ENCODE measurements at regions not wholly inside any gene's neighbourhood (a gene's known extent, or its start where the extent isn't known, plus 50 kb on each side); places are given as distances from the start of the nearest gene placed in this dataset.

DNA sequence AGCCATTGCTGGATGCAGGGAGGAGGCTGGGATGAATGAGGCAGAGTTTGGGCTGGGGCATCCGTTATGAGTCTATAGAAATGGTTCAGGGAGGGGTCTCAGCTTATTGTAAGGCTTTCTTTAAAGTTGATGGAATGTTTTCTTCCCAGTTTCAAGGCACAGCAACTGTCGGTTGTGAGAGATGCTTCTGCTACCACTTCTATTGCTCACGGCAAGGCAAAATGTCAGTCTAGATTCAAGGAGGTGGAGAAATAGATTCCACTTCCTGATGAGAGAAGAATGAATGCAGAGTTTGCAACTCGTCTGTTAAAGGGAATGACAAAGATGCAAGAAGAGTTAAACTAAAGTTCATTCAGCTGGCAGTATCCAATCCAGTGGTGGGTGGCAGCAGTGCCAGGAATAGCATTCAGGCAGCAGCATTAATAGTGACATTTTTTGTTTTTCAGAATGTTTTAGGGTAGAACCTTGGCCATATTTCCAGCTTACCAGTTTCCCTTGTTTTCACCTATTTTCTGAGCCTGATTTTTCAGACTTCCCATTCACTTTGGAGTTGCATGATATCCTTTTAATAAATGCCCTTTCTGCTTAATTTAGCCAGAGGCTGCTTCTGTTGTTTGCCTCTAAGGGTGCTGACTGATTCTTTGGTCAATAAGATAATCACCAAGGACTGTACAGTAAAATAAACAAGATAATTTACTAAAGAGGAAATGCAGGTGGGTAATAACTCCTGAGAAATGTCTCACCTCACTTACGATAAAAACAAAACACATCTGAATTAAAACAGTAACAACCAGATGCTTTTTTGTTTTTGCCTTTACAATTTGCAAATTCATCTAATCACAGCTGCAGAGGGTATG lies 138.4 kb downstream of the RPIA start:
- POLR2A ChIA-PET = no interaction called here
- H3K27me3 Mint-ChIP-seq (ENCODE audit: low read depth) = no peaks in the 10 kb centered on the region; the same call in 1 of the 2 replicates

More for the DNA sequence above, 138.4 kb downstream of the RPIA start:
- no peak for ATAC-seq
- TF ChIP-seq, protein P1, sequence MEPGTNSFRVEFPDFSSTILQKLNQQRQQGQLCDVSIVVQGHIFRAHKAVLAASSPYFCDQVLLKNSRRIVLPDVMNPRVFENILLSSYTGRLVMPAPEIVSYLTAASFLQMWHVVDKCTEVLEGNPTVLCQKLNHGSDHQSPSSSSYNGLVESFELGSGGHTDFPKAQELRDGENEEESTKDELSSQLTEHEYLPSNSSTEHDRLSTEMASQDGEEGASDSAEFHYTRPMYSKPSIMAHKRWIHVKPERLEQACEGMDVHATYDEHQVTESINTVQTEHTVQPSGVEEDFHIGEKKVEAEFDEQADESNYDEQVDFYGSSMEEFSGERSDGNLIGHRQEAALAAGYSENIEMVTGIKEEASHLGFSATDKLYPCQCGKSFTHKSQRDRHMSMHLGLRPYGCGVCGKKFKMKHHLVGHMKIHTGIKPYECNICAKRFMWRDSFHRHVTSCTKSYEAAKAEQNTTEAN (CRISPR knock-in tag; IDR thresholded peaks at IDR 0.05) = no peak
- TF ChIP-seq SMAD4 (CRISPR knock-in tag; IDR thresholded peaks at IDR 0.05) = no peak
- no peak for TF ChIP-seq ETV6 (CRISPR knock-in tag; IDR thresholded peaks at IDR 0.05)
- TF ChIP-seq, protein P2, sequence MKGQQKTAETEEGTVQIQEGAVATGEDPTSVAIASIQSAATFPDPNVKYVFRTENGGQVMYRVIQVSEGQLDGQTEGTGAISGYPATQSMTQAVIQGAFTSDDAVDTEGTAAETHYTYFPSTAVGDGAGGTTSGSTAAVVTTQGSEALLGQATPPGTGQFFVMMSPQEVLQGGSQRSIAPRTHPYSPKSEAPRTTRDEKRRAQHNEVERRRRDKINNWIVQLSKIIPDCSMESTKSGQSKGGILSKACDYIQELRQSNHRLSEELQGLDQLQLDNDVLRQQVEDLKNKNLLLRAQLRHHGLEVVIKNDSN (CRISPR knock-in tag; IDR thresholded peaks at IDR 0.05) = no peak
- TF ChIP-seq, protein P3, sequence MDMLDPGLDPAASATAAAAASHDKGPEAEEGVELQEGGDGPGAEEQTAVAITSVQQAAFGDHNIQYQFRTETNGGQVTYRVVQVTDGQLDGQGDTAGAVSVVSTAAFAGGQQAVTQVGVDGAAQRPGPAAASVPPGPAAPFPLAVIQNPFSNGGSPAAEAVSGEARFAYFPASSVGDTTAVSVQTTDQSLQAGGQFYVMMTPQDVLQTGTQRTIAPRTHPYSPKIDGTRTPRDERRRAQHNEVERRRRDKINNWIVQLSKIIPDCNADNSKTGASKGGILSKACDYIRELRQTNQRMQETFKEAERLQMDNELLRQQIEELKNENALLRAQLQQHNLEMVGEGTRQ (CRISPR knock-in tag; IDR thresholded peaks at IDR 0.05) = no peak
- TF ChIP-seq ZNF423 (CRISPR knock-in tag; IDR thresholded peaks at IDR 0.05) = no peak
- TF ChIP-seq, protein P4, sequence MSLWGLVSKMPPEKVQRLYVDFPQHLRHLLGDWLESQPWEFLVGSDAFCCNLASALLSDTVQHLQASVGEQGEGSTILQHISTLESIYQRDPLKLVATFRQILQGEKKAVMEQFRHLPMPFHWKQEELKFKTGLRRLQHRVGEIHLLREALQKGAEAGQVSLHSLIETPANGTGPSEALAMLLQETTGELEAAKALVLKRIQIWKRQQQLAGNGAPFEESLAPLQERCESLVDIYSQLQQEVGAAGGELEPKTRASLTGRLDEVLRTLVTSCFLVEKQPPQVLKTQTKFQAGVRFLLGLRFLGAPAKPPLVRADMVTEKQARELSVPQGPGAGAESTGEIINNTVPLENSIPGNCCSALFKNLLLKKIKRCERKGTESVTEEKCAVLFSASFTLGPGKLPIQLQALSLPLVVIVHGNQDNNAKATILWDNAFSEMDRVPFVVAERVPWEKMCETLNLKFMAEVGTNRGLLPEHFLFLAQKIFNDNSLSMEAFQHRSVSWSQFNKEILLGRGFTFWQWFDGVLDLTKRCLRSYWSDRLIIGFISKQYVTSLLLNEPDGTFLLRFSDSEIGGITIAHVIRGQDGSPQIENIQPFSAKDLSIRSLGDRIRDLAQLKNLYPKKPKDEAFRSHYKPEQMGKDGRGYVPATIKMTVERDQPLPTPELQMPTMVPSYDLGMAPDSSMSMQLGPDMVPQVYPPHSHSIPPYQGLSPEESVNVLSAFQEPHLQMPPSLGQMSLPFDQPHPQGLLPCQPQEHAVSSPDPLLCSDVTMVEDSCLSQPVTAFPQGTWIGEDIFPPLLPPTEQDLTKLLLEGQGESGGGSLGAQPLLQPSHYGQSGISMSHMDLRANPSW (CRISPR knock-in tag; conservative IDR thresholded peaks at IDR 0.05; ENCODE audit: low read depth) = no peak
- no peak for TF ChIP-seq GTF2I (CRISPR knock-in tag; conservative IDR thresholded peaks at IDR 0.05)
- TF ChIP-seq ZBTB21 (CRISPR knock-in tag; IDR thresholded peaks at IDR 0.05; ENCODE audit: borderline replicate concordance) = no peak
- no peak for TF ChIP-seq NFATC4 (CRISPR knock-in tag; IDR thresholded peaks at IDR 0.05)
- TF ChIP-seq, protein P5, sequence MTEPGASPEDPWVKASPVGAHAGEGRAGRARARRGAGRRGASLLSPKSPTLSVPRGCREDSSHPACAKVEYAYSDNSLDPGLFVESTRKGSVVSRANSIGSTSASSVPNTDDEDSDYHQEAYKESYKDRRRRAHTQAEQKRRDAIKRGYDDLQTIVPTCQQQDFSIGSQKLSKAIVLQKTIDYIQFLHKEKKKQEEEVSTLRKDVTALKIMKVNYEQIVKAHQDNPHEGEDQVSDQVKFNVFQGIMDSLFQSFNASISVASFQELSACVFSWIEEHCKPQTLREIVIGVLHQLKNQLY (CRISPR knock-in tag; IDR thresholded peaks at IDR 0.05) = no peak
- TF ChIP-seq CREM (CRISPR knock-in tag; IDR thresholded peaks at IDR 0.05) = no peak
- TF ChIP-seq, protein P6, sequence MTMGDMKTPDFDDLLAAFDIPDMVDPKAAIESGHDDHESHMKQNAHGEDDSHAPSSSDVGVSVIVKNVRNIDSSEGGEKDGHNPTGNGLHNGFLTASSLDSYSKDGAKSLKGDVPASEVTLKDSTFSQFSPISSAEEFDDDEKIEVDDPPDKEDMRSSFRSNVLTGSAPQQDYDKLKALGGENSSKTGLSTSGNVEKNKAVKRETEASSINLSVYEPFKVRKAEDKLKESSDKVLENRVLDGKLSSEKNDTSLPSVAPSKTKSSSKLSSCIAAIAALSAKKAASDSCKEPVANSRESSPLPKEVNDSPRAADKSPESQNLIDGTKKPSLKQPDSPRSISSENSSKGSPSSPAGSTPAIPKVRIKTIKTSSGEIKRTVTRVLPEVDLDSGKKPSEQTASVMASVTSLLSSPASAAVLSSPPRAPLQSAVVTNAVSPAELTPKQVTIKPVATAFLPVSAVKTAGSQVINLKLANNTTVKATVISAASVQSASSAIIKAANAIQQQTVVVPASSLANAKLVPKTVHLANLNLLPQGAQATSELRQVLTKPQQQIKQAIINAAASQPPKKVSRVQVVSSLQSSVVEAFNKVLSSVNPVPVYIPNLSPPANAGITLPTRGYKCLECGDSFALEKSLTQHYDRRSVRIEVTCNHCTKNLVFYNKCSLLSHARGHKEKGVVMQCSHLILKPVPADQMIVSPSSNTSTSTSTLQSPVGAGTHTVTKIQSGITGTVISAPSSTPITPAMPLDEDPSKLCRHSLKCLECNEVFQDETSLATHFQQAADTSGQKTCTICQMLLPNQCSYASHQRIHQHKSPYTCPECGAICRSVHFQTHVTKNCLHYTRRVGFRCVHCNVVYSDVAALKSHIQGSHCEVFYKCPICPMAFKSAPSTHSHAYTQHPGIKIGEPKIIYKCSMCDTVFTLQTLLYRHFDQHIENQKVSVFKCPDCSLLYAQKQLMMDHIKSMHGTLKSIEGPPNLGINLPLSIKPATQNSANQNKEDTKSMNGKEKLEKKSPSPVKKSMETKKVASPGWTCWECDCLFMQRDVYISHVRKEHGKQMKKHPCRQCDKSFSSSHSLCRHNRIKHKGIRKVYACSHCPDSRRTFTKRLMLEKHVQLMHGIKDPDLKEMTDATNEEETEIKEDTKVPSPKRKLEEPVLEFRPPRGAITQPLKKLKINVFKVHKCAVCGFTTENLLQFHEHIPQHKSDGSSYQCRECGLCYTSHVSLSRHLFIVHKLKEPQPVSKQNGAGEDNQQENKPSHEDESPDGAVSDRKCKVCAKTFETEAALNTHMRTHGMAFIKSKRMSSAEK (CRISPR knock-in tag; IDR thresholded peaks at IDR 0.05; ENCODE audit: borderline replicate concordance) = no peak
- TF ChIP-seq FOXK1 (CRISPR knock-in tag; IDR thresholded peaks at IDR 0.05) = no peak
- no peak for TF ChIP-seq ZNF232 (CRISPR knock-in tag; IDR thresholded peaks at IDR 0.05)
- TF ChIP-seq ATF1 (CRISPR knock-in tag; IDR thresholded peaks at IDR 0.05) = no peak
- TF ChIP-seq, protein P7, sequence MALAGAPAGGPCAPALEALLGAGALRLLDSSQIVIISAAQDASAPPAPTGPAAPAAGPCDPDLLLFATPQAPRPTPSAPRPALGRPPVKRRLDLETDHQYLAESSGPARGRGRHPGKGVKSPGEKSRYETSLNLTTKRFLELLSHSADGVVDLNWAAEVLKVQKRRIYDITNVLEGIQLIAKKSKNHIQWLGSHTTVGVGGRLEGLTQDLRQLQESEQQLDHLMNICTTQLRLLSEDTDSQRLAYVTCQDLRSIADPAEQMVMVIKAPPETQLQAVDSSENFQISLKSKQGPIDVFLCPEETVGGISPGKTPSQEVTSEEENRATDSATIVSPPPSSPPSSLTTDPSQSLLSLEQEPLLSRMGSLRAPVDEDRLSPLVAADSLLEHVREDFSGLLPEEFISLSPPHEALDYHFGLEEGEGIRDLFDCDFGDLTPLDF (CRISPR knock-in tag; IDR thresholded peaks at IDR 0.05) = no peak
- TF ChIP-seq PRRX2 (CRISPR knock-in tag; IDR thresholded peaks at IDR 0.05) = no peak
- no peak for TF ChIP-seq FOXP1 (CRISPR knock-in tag; IDR thresholded peaks at IDR 0.05; ENCODE audit: borderline replicate concordance)
- TF ChIP-seq, protein P8, sequence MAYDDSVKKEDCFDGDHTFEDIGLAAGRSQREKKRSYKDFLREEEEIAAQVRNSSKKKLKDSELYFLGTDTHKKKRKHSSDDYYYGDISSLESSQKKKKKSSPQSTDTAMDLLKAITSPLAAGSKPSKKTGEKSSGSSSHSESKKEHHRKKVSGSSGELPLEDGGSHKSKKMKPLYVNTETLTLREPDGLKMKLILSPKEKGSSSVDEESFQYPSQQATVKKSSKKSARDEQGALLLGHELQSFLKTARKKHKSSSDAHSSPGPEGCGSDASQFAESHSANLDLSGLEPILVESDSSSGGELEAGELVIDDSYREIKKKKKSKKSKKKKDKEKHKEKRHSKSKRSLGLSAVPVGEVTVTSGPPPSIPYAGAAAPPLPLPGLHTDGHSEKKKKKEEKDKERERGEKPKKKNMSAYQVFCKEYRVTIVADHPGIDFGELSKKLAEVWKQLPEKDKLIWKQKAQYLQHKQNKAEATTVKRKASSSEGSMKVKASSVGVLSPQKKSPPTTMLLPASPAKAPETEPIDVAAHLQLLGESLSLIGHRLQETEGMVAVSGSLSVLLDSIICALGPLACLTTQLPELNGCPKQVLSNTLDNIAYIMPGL (CRISPR knock-in tag; IDR thresholded peaks at IDR 0.05) = no peak
- Mint-ChIP-seq H3K36me3 (no peaks in the 10 kb centered on the region), H3K4me1 (no peaks in the 10 kb centered on the region), H3K9me3 (peaks cover 5% of the 10 kb centered on the region), H3K4me3 (no peak overlapping the region), H3K27ac (no peak overlapping the region)
- no peak for DNase-seq (ENCODE audit: low spot score)
- CTCF ChIA-PET = interaction anchor here (1.1 to 3.5 kb wide), 4 partner anchors 17 to 51 kb away, joined by 3 to 18 read pairs (median 10); no protein-coding TSS in a partner anchor
